ENCODE measurements at regions not wholly inside any gene's neighbourhood (a gene's known extent, or its start where the extent isn't known, plus 50 kb on each side); places are given as distances from the start of the nearest gene placed in this dataset.

DNA sequence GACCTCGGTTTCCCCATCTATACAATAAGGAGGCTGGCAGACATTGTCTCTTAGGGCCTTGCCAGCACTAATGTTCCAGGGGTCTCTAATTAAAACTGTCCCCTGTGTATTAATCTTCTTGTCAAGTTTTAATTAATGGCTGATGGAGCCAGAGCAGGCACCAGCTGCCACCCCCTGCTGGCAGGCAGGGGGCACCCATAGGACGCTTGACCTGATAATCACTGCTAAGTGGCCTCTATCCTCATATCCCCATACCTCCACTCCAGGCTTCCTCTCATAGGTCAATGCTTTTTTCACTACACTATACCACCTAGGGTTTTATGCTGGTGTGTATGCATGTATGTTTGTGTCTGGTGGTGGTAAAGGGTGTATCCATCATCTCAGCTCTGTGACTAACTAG is 89.4 kb downstream of the EFNB1 start:
- DNase-seq, result no peak

DNA sequence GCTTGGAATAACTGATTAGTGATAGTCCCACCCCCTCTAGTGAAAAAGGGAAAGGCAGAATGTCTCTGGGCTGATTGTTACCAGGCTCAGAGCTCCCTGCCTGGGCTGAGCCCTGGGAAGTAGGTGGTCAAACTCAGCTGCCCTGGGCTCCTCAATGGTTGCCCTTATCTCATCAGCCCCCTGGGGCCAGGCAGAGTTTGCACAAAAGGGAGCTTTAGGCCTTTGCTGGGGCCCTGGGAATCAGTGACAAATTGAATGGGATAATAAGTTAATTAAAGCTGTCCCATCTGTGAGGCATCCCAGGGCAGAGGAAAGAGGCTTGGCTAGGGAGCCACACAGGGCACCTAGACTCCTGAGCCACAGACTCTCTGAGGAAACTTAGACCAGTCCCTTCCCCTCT is 89.0 kb downstream of the EFNB1 start:
- DNase-seq, result no peak

DNA sequence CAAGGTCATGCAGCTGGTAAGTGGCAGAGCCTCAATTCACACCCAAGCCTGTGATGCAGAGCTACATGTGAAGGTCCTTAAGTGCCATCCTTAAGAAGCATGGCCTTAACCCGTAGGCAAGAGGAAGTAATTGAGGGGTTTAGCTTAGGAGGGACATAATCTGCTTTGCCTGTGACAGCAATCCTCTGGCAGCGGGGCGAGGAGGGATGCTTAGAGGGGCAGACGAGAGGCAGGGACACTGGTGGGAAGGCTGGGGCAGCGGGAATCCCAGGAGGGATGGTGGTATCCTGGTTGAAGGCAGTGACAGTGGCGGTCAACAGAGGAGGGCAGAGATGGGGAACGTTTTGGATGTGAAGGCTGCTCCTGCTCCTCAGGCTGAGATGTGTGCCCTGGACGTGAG is 88.1 kb downstream of the EFNB1 start:
- DNase-seq, result no peak

DNA sequence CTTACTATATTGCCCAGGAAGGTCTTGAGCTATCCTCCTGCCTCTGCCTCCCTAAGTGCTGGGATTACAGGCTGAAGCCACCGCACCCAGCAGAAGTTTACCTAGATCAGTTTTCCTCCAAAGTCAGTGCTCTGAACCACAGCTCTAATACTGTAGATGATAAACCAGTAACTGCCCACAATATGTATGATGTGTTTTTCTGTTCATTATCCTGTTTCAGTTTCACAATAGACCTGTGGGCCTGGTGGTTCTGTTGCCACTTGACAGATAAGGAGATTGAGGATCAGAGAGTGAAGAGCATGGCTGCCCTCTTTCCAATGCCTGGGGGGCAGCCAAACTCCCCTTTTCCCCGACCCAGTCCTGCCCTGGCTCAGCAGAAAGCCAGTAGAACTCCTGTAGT is 87.0 kb downstream of the EFNB1 start:
- DNase-seq, result no peak

DNA sequence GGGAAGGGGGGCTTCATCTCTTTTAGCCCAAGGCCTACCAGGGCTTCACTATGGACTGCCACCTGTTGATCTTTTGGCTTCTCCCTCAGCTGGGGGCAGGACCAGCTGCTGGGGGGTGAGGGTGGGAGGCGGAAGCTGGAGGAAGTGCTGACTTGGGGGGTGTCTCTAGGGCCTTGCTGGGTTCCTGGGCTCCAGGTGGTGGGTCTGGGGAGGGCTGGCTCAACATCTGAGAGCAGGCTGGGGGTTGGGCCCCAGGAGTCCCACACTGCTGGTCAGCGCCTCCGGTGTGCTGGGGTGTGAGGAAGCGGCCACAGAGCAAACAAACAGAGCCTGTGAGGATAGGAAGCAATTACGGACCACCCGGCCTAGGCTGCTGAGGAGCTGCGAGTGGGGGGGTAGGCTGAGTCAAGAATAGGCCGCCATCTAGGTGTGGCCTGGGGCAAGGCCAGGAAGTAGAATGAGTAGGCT is 85.7 kb downstream of the EFNB1 start:
- DNase-seq, result no peak

DNA sequence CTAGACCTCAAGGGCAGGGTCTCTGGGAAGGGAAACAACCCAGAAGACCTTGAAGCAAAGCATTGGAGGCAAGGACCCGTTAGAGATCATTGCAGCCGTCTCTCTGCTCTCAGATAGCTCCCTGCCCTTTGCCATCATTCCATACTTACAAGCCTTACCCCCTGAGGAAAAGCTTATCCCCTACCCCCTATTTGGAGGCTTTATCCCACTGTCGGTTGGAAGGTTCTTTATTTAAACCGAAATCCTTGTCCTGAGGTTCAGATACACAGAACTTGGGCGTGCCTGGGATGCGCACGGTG is 84.4 kb downstream of the EFNB1 start:
- DNase-seq, result no peak

DNA sequence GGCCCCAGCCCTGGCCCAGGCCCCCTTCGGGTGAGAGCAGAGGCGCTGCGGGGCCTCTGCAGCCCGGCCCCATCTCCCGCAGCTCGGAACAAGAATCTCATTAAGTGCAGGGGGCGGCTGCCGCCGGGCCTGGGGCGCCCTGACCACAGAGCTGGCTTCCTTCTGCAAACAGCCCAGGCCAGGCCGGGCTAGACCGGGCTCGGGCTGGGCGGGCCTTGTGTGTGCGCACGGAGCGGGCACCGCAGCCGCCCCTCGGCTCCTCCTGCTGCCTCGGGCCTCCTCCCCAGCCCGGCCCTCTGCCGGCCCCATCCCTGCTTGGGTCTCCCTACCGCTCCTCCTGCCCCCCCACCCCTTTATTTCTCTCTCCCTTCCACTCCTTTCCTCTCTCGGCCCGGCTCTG is 83.3 kb downstream of the EFNB1 start:
- DNase-seq, result no peak

DNA sequence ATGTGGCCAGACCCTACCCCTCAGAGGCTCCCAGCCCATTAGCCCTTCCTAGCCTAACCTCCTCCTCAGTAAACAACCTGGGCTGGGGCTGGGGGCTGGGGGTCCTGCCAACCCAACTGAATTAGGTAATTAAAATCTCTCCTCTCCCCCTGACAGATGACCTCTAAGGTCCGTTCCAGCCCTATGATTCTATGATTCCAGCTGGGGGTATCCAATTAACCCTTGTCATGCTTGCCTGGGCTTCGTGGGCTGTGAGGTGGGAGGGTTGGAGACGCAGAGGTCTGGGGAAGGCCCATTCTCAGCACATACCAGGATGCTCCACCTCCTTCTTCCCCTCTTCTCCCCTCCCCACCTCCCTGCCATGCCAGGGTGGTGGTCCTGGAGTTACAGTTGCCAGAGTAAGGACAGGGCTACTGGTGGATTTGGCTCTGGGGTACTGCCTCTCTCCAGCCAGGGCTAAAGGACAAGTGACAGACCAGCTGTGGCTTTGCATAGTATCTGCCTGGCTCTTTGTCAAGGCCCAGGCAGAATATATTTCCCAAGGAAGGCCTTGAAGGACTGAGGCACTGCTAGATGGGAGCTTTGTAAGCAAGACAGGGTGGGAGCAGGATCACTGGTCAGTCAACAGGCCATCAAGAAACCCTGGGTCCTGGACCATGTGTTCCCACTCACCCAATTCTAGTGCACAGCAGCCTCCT is 82.1 kb downstream of the EFNB1 start:
- no peak for DNase-seq

DNA sequence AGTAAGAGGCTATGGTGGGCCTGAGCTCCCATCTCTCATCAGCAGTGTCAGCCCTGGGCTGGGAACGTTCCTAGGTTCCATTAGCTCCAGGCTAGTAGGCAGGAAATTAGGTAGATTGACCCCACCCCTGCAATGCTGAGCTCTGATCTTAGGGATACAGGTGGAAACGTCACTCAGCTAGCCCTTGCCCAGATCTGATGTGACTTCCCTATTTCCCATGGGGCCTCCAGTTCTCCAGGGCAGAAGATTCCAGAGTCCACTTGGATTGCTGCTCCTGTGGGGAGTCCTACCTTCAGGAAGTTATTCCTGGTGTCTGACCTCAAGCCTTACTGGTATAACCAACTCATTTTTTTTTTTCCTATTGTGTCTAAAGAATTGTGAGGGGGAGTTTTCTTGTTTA is 81.1 kb downstream of the EFNB1 start:
- no peak for DNase-seq

DNA sequence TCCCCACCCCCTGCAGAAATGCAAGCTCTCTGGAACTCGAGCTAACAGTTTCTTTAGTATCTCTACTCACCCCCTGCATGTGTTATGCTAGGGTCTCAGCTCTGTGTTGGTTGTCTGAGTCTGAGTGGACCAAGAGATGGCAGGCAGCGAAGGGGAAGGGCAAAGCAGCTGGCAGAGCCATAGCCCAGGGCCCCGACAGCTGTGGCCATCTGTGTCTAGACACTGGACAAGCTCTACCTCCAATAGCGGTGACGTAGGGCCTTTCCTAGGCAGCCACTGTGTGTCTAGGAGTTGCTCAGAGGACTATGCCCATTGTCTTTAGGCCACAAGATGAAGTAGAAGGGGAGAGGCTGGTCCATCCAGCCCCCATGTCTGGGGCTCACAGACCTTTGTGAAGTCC is 79.2 kb downstream of the EFNB1 start:
- DNase-seq, result no peak

DNA sequence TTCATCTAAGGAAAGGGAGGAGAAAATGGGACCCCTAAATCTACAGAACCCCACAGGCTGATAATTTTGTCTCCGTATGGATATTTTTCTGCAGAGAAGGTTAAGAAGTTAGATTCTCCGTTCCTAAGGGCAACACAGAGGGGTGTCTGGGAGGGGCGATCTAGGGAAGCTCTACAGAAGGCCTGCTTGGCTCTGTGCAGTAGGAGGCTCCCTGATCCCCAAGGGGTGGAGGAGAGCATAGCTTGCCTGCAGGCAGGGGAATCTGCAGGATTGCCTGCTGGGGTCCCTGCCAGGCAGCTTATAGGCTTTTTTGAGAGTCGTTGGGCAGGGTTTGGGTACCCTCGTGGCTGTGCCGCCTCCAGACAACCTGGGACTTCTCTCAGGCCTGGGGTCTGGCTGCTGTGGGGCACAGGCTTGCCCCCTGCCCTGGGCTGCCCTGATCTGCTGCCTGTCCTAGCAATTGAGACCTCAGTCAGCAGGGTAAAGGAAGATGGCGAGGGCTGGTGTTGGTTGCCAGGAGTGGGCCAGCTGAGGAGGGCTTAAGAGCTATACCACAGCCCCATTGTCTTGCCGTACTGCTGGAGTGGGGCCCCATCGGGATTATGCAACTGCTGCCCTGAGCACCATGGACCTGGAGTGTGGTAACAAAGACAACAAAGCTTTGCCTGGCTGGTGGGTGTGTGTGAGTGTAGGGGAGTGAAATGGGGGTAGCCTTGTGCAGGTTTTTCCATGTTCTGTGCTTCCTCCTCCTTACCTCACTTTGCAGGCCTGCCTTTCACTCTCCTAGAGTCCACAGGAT is 74.1 kb downstream of the EFNB1 start:
- no peak for DNase-seq

DNA sequence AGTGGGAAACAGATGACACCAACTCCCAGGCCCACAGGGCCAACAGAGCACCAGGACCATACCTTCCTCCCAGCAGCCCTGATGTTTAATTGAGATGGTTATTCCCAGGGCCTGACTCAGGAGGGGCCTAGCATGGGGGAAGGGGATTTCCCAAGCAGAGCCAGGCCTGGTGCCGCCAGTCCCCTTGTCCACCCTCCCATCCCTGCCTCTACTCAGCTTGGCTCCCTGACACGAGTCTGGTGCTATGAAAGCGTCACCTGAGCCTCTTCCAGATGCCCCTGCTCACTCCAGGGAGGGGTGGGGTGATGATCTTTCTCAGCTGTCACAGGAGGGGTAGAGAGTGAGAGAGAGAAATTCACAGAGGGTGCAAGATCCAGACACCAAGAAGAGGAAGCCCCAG is 72.7 kb downstream of the EFNB1 start:
- DNase-seq, result no peak

DNA sequence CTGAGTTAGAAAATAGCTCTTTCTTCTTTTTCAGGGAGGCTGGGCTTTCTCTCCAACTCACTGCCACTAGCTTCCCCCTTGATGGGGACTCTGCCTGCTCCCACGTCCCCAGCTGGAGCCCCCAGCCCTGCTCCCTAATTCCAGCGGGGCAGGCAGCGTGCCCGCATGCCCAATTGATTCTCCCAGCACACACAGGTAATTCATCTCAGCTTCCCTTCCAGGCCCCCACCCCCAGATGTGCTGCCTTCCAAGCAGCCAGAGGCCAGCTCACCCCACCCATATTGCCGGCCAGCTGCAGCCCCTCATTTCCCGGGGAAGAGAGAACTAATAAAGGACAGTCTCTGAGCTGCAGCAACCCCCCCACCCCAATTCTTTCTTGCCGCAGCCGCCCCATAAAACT is 69.8 kb downstream of the EFNB1 start:
- no peak for DNase-seq

DNA sequence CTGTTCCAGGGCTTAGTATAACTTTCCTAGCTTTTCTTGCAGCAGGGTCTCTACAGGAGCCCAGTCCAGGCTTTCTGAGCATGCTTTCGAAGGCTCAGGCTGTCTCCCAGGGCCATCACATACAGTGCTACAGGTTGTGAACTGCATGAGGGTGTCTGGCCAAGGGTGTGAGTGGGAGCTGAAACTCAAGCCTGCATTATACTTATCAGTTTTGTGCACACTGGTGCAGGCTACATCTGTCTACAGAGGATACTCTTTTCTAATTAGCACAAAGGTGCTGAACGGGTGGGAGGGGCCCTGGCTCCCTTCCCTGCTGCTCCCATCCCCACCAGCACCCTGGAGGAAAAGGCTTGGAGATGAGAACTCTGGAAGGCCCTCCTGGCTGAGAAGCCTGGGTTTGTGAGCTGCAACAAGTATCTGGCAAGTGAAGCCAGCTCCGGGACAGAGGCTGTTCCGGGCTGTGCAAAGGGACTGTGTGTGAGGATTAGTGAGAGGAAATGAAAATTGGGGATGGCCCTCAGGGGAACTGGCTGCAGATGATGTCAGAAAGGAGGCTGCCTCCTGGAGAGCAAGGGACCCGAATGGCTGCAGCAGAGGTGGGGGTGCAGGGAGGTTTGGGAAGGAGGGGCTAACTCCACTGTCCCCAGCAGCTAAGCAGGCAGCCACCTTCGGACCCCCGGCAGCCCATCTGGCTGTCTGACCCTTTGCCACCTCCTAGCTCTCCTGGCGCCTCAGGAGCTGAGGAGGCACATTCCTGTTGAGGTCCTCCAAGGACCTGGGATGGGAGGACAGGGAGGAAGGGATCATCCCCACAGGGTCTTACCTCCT is 68.5 kb downstream of the EFNB1 start:
- DNase-seq, result no peak

DNA sequence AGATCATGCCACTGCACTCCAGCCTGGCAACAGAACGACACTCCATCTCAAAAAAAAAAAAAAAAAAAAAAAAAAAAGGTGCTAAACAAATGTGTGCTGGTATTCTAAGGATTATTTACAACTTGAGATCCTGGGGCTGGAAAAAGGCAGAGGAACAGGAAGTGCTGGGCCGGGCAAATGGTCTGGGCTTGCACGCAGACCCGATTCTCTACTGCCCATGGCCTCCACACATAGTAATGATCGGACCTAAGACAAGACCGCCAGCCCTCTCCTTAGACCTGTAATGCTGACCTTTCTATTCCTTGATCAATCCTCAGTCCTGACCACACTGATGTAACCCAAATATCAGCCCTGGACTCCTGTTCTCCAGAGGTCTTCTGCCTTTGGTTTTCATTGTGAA is 67.8 kb downstream of the EFNB1 start:
- no peak for DNase-seq

DNA sequence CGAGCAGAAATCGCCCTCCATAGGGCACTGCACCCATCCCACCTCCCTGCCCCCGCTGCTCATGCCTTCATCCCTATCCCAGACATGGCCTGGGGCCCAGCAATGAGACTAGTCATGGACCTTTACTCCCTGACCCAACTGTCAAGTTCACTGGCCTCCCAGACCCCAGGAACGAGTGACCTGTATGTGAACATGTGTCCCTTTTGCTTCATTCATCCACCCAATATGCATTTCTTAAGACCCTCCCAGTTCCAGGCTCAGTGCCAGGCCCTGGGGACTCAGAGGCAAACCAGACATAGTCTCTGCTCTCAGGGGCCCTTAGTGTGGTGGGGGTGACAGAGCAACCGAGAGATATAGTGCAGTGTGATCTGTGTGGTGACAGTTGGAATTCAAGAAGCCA is 67.0 kb downstream of the EFNB1 start:
- no peak for DNase-seq

DNA sequence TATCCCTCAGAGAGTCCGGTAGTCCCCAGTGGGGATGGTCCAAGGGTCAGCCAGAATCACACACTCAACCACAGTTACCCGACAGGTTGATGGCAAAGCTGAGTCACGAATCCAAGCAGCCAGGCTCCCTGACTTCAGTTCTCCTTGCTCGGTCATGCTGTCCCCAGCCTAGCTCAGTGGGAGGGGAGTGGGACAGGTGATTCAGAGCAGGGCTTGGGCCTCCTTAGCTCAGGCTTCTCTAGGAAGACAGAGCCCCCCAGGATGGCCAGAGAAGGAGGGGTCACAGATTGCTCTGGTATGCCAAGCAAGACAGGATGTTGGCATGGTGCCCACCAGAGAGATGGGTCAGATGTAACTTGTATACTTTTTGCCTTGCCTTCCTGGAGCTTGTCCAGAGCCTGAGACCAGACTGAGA is 66.5 kb downstream of the EFNB1 start:
- DNase-seq, result no peak

DNA sequence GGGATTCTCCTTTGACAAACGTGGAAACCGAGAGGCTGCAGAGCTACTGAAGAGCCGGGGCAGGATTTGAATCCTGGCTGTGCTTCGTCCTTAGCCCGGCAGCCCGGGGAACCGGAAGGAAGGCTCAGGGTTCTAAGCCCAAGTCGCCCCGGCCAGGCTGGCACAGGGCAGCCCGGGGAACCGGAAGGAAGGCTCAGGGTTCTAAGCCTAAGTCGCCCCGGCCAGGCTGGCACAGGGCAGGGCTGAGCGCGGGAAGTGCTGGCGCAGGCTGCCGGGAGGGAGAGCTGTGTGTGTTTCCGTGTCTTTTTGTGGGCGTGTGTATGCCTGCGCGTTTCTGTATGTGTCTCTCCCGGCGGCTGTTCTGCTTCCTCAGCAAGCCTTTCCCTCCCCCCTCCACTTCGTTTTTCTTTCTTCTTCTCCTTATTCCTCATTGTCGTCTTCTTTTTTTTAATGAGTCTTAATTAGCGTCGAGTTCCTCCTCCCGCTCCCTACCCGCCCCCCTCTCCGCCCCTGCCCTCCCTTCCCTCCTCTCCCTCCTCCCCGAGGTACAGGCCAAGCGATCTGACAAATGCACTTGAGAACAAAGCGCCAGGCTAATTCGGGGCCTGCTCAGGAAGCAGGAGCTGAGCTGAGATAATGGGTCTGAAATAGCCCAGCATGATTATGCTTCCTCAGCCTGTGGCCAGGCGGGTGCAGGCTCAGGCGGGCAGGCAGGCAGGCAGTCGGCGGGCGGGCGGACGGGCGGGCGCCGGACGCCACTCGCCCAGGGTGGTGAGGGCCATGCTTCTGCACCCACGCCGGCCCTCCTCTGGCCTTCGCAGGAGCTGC is 65.9 kb downstream of the EFNB1 start:
- DNase-seq, result no peak

DNA sequence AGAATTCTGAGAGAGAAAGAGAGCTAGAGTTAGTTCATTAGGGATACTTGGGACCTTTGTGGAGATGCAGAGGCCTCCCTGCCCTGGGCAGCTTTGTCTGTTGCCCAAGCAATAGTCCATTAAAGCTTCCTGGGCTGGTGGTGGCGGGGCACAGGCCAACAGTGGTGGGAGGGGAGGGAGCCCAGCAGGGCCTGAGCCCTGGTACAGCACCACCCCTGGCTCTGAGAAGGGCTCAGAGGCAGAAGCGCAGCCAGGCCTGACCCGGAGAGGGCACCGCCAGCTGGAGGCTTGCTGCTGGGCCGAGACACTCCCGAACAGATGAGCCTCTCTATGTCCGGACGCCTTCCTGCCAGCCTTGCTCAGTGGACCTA is 65.3 kb downstream of the EFNB1 start:
- DNase-seq, result no peak

DNA sequence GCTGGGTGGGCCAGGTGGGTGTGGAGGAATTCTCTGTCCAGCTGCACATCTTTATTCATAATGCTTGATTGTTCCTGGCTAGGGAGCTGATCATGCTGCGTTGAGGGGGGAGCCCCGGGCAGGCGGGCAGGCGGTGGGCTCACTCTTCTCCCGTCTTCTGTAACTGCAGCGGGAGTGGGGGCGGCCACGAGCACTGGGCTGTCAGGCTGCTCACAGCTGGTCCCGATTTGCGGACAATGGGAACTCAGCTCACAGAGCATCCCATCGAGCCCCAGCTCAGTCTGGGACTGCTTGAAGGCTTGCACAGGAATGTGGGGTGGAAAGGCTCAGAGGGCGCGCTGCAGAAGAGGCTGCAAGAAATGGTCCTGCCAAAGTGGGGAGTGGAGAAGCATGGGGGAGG is 63.8 kb downstream of the EFNB1 start:
- DNase-seq, result no peak

DNA sequence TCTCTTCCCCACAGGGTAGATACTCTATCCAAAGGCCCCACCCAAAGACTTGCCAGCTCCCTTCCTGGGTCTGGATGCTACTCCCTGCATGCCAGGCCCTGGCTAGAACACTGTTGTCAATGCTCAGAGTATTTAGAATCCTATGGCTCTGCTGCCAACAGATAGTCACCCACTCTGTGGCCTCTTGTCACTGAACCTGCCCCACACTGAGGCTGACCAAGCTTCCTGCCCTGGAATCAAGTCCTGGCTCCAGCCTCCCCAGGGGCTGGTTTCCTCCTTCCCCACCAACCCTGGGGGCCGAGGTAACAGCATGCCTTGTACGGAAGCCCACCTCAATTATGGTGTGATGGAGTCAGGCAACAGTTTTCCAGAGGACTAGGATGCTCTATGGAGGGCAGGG is 63.3 kb downstream of the EFNB1 start:
- no peak for DNase-seq
